NCI-H748 (cell line): ENCODE measurements at regions not wholly inside any gene's neighbourhood (a gene's known extent, or its start where the extent isn't known, plus 50 kb on each side); places are given as distances from the start of the nearest gene placed in this dataset.

Source experiments
- DNase-seq: peaks from one replicate; lab custom pipeline; 2025; ENCODE audit not compliant: unreplicated experiment; lab: John Stamatoyannopoulos, UW

DNA sequence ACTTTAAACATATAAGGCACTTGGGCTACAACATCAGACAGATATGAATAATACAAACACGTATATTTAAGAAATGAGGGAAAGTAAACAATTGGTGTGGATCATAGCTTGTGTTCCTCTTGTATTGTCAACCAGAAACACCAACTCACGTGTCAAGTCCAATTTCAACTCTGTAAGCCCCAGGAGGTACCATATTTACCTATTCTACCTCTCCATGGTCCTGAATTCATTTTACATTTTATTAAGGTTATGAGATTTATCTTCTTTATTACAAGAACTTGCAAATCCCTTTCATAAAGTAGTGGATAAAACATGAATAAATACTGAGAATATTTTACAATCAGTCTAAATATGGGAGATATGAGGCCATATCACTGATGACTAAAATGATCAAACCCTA is 501.6 kb downstream of the MAT2B start:
- DNase-seq = no peak

DNA sequence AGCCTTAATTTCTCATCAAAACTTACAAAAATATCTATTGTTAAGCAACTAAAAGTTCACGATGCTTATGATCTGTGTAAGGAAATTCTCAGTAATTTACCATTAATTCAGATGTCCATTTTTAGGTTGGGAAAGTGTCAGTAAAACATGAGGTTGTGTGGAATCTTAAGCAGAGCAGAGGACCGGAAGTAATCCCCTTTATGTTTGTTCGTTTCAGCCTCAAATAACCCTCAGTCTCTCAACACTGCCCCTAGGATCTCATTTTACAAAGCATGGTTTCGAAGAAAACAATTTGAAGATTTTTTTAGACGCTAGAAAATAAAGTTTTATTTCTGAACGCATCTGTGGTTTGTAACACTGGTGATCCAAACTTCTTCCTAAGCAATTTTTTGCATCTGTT is 504.2 kb downstream of the MAT2B start:
- no peak for DNase-seq

DNA sequence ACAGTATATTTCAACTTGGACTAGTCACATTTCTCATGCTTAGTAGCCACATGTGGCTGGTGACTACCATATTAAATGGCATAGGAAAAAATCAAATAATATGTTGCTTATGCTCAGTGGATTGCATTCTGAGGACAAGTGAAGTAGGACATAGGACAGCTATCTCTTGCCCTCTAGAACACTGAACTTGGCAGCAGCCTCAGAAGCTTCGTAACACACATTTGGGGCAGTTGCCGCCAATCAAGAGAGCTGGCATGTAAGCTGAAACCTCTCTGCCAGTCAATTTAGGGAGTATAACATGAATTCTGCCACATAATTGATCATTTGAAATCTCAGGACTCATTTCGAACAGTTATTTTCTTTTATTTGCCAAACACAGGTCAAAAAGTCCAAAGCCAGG is 505.5 kb downstream of the MAT2B start:
- no peak for DNase-seq

DNA sequence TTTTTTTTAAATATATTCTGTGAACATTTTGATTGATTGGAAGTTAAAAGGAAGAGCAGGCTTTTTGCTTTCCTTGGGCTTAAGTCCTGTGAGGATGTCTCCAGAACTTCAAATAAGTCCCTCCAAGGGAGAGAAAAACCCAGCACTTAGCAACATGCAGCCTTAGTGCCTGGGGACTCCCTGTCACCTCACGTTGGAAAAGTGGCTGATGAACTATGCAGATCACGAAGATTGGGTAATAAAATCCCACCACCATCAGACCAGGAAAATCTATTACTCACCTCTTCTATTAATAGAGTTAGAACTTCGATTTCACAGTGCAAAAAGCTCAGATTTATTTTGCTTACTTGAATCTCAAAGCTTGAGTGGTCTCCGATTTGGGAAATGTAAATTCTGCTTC is 507.0 kb downstream of the MAT2B start:
- no peak for DNase-seq

DNA sequence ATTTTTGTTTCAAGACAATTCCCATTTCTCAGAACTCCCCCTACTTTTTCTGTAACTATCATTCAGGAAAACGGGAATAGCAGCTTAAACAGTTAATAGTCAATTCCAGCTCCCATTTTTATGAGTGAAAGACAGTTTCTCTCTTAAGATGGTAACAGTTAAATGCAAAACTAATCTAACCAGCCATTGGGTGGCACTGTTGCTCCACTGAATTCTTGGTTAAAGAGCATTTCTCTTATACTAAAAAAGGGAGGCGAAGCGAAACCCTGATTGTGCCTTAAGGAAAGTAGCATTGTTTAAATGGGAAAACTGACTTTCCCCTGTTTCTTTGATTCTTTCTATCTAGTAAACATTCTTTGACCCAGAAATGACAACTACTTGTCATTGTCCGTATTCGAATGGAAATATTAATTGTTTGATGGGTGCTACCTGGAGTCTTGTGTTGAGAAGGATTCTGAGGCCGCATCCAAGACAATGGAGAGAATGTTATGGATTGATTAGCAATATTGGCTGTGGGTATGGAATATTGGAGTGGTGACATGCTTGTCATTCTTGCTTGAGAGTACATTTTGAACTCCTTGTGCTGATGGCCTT is 507.8 kb downstream of the MAT2B start:
- peak; percentile 81 for DNase-seq

DNA sequence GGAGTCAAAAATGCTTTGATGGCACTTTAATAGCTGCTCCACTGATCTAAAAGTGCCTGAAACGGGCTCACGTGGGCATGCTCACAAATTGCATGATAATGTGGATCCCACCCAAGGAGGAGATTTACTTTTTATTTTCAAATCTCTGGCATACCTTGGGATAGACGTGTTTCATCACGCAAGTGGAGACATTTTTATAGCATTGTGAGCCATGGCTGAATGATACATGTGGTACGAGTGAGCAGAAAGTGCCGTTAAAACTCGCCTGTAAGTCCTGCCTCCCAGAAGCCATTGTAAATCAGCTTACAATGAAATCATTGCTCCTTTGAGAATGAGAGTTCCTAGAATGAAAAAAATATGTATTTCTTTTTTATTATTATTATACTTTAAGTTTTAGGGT is 514.7 kb downstream of the MAT2B start:
- no peak for DNase-seq

DNA sequence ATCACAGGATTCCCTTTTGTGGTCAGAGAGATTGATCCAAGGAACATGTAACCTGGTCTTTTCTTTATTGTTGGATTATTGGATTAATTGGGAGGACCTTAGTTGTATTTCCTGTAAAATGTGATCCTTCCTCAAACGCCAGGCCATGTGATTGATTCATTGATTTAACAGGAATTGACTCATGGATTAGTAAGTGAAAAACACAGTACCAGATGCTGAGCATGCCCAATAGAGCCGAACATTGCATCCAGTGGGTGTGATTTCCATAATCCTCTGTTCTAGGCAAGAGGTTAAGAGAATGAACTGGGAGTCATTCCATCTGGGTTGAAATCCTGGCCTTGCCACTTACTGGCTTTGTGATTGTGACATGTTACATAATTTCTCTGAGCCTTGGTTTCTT is 522.3 kb downstream of the MAT2B start:
- no peak for DNase-seq

DNA sequence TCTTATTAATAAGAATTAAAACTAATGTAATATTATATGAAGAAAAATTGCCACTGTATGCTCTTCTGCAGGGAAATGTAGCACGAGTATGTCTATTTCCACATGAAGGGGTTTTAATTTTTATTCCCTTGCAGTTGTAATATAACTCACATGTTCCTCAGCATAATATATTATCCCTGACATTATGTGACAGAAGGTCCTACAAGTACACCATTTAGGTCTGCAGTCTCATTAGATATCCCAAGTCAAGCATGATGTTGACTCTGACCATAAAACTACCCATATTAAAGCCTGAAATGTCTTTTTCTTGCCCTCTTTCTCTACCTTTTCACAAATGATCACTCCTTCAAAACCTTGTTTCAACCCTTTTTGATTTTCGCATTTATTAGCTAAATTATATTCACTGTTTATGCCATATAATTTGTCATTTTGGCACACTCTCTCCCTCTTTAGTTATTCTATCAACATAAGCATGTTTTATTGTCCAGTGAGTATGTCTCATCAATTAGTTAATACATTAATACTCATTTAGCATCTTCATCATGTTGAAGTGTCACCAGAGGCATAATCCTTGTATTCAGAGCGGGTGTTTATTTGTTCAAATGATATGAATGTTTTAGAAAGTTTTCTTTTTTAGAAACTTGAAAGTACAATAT is 532.8 kb downstream of the MAT2B start:
- no peak for DNase-seq

DNA sequence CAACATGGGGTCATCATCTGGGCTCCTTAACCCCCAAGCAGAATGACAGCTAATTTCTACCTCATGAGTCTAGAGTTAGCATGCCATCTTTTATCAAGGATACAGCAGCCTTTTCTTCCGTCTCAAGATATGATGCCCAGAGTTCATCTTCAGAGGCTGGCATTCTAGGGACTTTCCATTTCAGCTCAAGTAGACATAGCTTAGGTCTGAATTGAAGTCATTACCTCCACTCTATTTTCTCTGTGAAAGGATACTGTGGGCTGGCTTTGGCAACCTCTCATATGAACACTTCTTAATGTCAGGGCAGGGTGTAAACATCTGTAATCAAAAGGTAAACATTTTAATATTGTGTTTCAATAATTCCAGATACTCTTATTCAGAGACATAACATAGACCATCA is 535.7 kb downstream of the MAT2B start:
- no peak for DNase-seq

DNA sequence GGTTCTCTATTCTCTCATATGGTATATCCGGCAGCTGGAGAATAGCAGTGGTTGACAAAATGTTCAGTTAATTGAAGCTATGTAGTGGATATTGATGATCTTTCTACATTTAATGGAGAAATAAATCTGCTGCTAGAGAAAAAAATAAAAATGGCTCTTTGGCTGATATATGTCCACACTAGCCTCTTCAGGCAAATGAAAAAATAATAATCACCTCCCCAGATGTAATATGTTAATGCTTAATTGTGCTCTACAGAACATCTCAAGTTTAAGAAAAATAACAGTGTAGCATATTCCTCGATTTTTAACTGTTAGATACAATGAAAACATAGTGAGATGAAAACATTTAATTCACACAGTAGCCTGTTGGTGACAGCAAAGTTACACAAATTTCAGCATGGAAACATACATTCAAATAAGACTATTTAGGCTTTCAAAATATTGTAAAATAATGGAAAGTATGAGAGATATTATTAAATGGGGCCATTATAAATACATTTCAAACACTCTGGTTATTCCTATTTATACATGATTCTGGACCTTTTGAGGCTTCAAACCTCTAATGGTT is 543.0 kb downstream of the MAT2B start:
- DNase-seq = peak; percentile 11

DNA sequence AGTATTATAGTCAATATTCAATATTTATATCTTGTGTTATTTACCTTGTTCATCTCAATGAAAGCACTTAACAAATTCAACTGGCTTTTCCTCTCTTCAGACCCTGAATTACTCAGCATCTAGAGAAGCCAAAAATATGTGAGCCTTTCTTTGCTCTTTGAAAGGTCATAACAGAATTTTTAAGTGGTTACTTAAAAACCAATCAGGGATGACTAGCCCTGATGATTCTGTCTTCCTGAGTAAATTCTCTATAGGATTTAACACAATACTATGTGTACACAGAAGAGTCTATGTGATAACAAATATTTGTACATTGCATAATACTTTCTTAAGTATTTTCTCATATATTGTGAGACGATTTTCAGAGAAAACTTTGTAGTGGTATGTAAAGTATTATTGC is 546.3 kb downstream of the MAT2B start:
- DNase-seq = no peak

DNA sequence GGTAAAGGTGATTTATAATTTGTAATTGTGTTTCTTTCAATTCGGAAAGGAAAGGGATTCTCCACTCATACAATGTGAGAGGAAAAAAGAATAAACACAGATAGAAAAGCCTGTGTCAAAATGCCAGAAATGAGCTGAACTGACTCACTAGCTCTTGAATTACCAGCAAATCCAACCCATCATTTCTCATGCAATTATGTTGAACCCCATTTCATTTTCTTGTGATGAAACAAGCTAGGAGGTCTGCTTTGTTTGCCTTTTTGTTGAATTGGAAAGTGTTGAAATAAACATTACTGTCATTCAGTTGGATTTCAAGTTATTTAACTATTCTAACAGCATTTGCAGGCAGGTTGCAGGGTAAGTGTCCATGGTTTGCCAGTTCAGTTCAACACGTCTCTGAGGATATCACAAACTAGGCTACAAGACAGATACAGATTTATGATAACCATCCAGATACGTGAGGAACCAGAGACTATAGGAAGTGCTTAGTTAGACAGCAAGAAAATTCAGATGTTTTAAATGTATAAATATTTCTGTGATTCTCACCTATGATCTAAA is 547.2 kb downstream of the MAT2B start:
- no peak for DNase-seq

DNA sequence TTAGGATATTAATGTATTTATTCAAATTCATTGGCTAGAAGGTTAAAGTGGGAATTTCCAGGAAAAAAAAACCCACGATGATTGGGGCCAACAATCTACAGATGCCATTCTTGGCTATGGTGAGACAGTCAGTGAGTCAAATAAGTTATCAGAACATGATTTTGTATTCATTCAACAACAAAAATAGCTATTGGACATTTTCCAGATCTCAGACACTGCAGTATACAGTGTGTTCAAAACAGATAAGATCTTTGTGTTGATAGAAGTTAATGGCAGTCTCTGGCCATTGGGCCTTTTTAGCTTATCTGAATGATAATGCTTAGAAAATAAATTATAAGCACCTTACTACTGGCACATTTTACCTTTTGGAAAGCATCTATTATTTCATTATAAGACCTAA is 547.7 kb downstream of the MAT2B start:
- DNase-seq = no peak

DNA sequence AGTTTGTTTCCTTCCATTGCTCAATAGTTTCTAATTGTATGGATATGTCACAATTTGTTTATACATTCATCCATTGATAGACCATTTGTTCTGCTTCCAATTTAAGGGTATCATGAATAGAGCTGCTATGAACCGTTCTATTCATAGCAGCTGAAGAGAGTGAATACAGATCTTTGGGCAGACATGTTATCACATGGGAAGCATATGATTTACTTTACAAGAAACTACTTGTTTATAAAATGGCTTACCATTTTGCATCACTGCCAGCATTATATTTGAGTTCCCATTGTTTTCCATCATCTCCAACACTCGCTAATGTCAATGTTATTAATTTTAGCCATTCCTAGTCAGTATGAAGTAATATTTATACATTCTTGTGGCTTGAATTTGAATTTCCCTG is 549.0 kb downstream of the MAT2B start:
- no peak for DNase-seq

DNA sequence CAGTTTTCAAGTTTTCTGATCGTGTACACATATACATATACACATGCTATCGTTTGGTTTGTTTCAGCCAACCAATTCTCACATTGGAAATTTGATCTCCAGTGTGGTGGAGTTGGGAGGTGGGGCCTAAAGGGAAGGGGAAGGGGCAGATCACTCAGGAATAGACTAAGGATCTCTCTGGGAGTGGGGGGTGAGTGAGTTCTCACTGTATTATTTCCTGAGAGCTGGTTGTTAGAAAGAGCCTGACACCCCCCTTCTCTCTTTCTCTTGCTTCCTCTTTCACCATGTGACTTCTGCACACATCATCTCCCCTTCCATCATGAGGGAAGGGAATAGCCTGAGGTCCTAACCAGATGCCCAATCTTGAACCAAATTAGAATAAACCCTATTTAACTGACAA is 551.7 kb downstream of the MAT2B start:
- DNase-seq = no peak

DNA sequence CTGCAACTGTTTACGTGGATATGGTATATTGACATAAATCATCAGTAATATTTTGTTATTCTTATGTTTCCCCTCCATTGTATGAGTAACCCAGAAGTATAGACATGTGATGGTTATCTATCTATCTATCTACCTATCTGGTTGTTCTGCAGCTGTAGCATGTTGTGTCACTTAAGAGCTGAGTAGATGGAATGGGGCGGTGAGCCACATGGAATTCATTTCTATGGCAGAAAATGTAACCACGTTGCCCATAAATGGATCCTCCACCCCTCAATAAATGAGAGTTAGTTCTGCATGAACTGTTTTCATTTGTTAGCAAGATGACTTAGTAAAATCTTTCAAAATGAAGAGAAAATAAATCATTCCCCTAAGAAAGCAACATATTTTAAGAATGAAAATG is 553.2 kb downstream of the MAT2B start:
- DNase-seq = no peak

DNA sequence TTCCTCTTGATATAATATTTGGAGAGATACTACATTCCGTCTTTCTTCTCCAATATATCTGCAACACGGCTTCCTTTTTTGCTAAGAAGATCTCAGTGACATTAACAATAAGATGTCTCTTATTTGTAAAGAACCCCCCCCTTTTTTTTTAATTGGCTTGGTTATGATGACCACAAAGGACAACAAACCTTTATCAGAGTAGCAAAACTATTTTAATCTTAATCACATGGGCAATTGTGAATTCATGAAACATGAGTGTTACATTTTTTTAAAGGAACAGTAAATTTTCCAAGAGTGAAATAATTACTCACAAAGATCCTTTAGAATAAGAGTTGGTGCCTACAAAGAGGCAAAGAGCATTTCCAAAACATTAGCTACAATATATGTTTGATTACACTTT is 554.1 kb downstream of the MAT2B start:
- no peak for DNase-seq

DNA sequence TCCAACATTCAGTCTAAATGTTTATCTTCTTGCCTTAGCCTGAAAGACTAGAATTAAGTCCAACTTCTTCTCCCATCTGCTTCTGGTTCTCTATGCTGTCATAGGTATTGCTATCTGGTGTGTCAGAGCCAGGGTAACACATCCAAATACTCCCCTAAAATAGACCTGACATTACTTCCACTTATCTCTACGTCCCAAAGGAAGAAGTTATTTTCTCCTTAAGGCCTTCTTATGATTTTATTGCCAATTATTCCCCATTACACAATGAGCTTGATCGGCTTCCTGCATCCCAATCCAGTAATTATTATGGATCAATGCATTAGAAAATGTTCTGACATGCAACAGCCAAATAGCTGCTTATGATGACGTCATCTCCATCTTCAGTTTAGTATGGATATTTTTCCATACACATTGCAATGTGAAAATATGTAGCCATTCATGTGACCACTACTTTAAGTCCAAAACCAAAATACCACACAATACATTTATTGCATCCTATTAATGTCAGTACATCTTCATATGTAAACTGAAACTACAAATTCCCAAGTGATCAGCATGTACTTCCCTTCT is 555.5 kb downstream of the MAT2B start:
- DNase-seq = no peak

DNA sequence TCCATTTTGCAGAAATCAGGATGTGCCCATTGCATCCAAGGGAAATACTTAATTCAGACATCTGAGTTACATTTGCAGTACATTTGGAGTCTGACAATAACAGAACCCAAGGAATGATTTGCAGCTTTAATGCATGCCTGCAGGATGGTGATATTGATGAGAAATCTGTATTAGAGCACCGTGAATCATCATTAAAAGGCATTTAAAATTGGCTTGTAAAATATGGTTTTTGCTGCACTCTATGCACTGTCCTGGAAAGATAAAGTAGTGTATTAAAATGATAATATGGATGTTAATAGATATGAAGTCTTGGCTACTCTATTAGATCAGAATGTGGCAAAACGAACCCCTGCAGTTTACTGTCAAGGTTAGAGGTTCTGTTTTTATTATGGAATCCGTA is 556.9 kb downstream of the MAT2B start:
- no peak for DNase-seq

DNA sequence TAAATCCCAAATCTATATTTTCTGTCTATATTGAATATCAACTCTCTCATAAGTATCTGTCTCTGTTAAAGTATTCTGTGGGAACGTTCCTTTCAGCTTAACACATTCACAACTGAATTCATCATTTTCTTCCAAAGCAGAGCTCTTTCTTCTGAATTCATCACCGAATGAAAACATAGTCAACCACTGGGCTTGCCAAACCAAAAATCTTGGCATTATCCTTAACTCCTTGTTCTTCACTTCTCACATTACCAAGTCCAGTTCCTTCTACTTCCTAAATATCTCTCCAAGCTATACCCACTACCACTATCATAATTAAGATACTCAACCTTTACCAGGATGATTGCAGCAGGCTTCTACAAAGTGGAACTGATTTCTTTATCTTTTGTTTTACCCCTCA is 559.8 kb downstream of the MAT2B start:
- DNase-seq = no peak

DNA sequence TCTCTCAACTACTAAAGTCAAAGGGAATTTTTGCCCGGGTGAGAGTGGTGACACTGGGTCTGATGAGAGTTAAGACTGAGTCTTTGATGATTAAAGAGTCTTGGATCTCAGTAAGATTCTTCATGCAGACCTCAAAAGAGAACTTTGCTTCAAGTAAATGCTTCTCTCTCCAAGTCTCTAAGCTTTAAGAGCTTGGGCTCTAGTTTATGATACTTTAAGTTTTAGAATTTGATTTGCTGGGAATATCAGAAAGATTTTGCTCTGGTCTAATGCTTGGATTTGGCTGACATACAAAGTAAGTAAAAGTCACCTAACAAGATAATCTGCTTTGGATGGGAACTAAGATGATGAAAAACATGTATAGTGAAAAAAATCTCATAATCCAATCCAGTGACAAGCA is 566.3 kb downstream of the MAT2B start:
- DNase-seq = no peak

DNA sequence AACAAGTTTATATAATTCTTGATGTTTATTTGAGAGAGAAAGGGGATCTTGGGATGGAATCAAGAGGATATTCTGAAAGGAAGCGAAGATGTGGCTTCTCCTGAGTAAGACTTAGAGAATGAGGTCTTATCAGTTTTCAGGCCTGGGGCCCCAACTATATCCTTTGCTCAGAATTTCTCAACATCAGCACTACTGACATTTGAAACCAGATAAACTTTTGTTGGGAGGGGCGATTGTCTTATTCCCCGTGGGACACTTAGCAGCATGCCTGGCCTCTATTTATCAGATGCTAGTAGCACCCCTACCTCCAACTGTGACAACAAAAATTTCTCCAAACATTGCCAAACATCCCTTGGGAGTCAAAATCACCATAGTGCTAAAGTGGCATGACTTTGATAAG is 567.7 kb downstream of the MAT2B start:
- DNase-seq = no peak
